OCI-LY1 (cell line): ENCODE measurements at regions not wholly inside any gene's neighbourhood (a gene's known extent, or its start where the extent isn't known, plus 50 kb on each side); places are given as distances from the start of the nearest gene placed in this dataset.

Experiments used
- H2AFZ ChIP-seq: fragments of 200-600 bp; sonication (generic), shearing (Covaris generic); 2 replicates; pipeline ENCODE4 v1.6.0; 2014; ENCODE audit warnings: antibody characterized with exemption, mild to moderate bottlenecking, low read length
- H3F3A ChIP-seq: fragments of 200-600 bp; sonication (generic), shearing (Covaris generic); 2 replicates; pipeline ENCODE4 v1.6.0; 2014; ENCODE audit warnings: mild to moderate bottlenecking, antibody characterized with exemption, low read length, moderate library complexity; ENCODE audit not compliant: insufficient read depth
- H3K27ac ChIP-seq: fragments of 200-600 bp; sonication (generic); 2 replicates; pipeline ENCODE4 v1.5.1; 2014; ENCODE audit warnings: low read length, mixed run types, mild to moderate bottlenecking, low read depth; ENCODE audit not compliant: poor library complexity, severe bottlenecking
- H3K27me3 ChIP-seq: fragments of 200-600 bp; sonication (generic); 2 replicates; pipeline ENCODE4 v1.6.0; 2014; ENCODE audit warnings: antibody characterized with exemption, mild to moderate bottlenecking, low read length, moderate library complexity; ENCODE audit not compliant: insufficient read depth
- H3K36me3 ChIP-seq: fragments of 200-600 bp; sonication (generic); 2 replicates; pipeline ENCODE4 v1.6.1; 2014; ENCODE audit warnings: mild to moderate bottlenecking, antibody characterized with exemption, low read length, moderate library complexity, mixed read lengths; ENCODE audit not compliant: insufficient read depth
- H3K4me1 ChIP-seq: fragments of 200-600 bp; sonication (generic); 2 replicates; pipeline ENCODE4 v1.5.1; 2014; ENCODE audit warnings: mild to moderate bottlenecking, low read length, moderate library complexity; ENCODE audit not compliant: insufficient read depth, severe bottlenecking
- H3K4me2 ChIP-seq: fragments of 200-600 bp; sonication (generic), shearing (Covaris generic); 2 replicates; pipeline ENCODE4 v1.6.1; 2014; ENCODE audit warnings: low read length
- H3K4me3 ChIP-seq: fragments of 200-600 bp; sonication (generic); 2 replicates; pipeline ENCODE4 v1.5.1; 2014; ENCODE audit warnings: low read length, low read depth, mild to moderate bottlenecking, mixed read lengths; ENCODE audit not compliant: poor library complexity, severe bottlenecking
- H3K79me2 ChIP-seq: fragments of 200-600 bp; shearing (Covaris generic); 2 replicates; pipeline ENCODE4 v1.6.1; 2016; ENCODE audit warnings: mixed run types, low read length, mixed read lengths; ENCODE audit not compliant: insufficient read depth
- H3K9ac ChIP-seq: fragments of 200-600 bp; sonication (generic), shearing (Covaris generic); 2 replicates; pipeline ENCODE4 v1.6.1; 2014; ENCODE audit warnings: mild to moderate bottlenecking, low read length, mixed read lengths
- H3K9me2 ChIP-seq: fragments of 200-600 bp; sonication (generic), shearing (Covaris generic); 2 replicates; pipeline ENCODE4 v1.6.1; 2014; ENCODE audit warnings: low read depth, mild to moderate bottlenecking, low read length, mixed read lengths
- H3K9me3 ChIP-seq: fragments of 200-600 bp; shearing (Covaris generic); 2 replicates; pipeline ENCODE4 v1.6.1; 2014; ENCODE audit warnings: low read length, mixed read lengths
- H4K20me1 ChIP-seq: fragments of 200-600 bp; sonication (generic), shearing (Covaris generic); 2 replicates; pipeline ENCODE4 v1.6.0; 2016; ENCODE audit warnings: mild to moderate bottlenecking, low read length; ENCODE audit not compliant: insufficient read depth
- EZH2 ChIP-seq: fragments of 200-600 bp; sonication (generic), shearing (Covaris generic); IDR thresholded peaks from 2 replicates; pipeline ENCODE4 v1.8.0; 2017; ENCODE audit warnings: borderline replicate concordance, mixed run types, mild to moderate bottlenecking, antibody characterized with exemption, low read length, moderate library complexity, mixed read lengths
- TF ChIP-seq, protein P1 (sequence below): fragments of 200-600 bp; sonication (generic), shearing (Covaris generic); IDR thresholded peaks from 2 replicates; pipeline ENCODE4 v1.5.1; 2017; ENCODE audit warnings: mild to moderate bottlenecking, antibody characterized with exemption, low read length, moderate library complexity, mixed read lengths

DNA sequence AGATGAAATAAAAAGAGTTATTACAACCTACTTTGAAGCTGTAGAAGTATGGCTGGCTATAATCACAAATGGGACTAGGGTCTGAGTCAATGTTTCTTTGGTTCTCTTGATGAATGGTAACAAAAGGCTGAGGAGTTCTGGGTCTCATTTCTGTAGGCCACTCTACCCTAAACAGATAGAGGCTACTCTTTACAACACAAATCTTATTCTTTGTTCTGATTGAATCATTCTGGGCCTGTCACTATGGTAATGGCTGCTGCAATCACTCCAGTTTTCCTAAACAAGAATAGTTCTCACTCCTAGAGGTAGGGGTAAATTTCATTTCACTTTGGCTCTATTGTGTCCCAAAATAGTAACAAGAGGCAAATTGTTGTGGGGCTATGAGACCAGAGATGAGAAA, 1714.3 kb upstream of the PCDH20 start:
- Histone ChIP-seq H3K9me2 (no peaks in the 10 kb centered on the region), H3K36me3 (no peaks in the 10 kb centered on the region), H3K4me3 (no peak overlapping the region), H3K27ac (no peak overlapping the region), H2AFZ (no peak overlapping the region), H3K9me3 (no peaks in the 10 kb centered on the region), H3K4me1 (no peaks in the 10 kb centered on the region), H4K20me1 (no peaks in the 10 kb centered on the region), H3K79me2 (no peaks in the 10 kb centered on the region), H3K4me2 (no peak overlapping the region), H3K9ac (no peak overlapping the region), H3K27me3 (no peaks in the 10 kb centered on the region), H3F3A (no peaks in the 10 kb centered on the region)
- TF ChIP-seq, protein P1, sequence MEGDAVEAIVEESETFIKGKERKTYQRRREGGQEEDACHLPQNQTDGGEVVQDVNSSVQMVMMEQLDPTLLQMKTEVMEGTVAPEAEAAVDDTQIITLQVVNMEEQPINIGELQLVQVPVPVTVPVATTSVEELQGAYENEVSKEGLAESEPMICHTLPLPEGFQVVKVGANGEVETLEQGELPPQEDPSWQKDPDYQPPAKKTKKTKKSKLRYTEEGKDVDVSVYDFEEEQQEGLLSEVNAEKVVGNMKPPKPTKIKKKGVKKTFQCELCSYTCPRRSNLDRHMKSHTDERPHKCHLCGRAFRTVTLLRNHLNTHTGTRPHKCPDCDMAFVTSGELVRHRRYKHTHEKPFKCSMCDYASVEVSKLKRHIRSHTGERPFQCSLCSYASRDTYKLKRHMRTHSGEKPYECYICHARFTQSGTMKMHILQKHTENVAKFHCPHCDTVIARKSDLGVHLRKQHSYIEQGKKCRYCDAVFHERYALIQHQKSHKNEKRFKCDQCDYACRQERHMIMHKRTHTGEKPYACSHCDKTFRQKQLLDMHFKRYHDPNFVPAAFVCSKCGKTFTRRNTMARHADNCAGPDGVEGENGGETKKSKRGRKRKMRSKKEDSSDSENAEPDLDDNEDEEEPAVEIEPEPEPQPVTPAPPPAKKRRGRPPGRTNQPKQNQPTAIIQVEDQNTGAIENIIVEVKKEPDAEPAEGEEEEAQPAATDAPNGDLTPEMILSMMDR = no peak
- TF ChIP-seq EZH2 = no peak

- Histone ChIP-seq H3K36me3 (no peaks in the 10 kb centered on the region), H3K9me3 (no peaks in the 10 kb centered on the region), H4K20me1 (no peaks in the 10 kb centered on the region), H3K4me1 (no peaks in the 10 kb centered on the region), H3K4me3 (no peak overlapping the region), H3F3A (no peaks in the 10 kb centered on the region), H3K27me3 (no peaks in the 10 kb centered on the region), H3K9me2 (no peaks in the 10 kb centered on the region), H3K4me2 (no peak overlapping the region), H3K27ac (no peak overlapping the region), H3K79me2 (no peaks in the 10 kb centered on the region), H2AFZ (no peak overlapping the region), H3K9ac (no peak overlapping the region)
- no peak for TF ChIP-seq EZH2
- TF ChIP-seq, protein P1 = no peak
These were observed 1713.1 kb upstream of the PCDH20 start for GRCh38 chr13:63128716-63129115.

GRCh38 chr13:63124863-63125262, 1709.2 kb upstream of the PCDH20 start:
- H2AFZ ChIP-seq = no peak overlapping the region
- H3K9me2 ChIP-seq = no peaks in the 10 kb centered on the region
- no peak overlapping the region for H3K4me3 ChIP-seq
- H3K27ac ChIP-seq = no peak overlapping the region
- H3K4me1 ChIP-seq = no peaks in the 10 kb centered on the region
- H3K79me2 ChIP-seq = no peaks in the 10 kb centered on the region
- no peak overlapping the region for H3K9ac ChIP-seq
- H3F3A ChIP-seq = no peaks in the 10 kb centered on the region
- H3K4me2 ChIP-seq = no peak overlapping the region
- TF ChIP-seq EZH2 = no peak
- TF ChIP-seq, protein P1 = peak; percentile 48; the same call in 1 of the 2 replicates
- no peaks in the 10 kb centered on the region for H3K27me3 ChIP-seq
- no peaks in the 10 kb centered on the region for H4K20me1 ChIP-seq
- H3K9me3 ChIP-seq = no peaks in the 10 kb centered on the region
- H3K36me3 ChIP-seq = no peaks in the 10 kb centered on the region
